ENCODE measurements at regions not wholly inside any gene's neighbourhood (a gene's known extent, or its start where the extent isn't known, plus 50 kb on each side); places are given as distances from the start of the nearest gene placed in this dataset.

GRCh38 chr16:61228371-61228770 lies 807.9 kb downstream of the CDH8 start:
- no peak overlapping the region for H3K4me3 ChIP-seq
- ATAC-seq: no peak
- in situ Hi-C loops (cut with MboI) (no loop called here), intact Hi-C loops (cut with micrococcal nuclease; ENCODE audit: unreplicated experiment) (loop anchor here (10.0 kb wide), 1 partner anchor 1936 kb away; no protein-coding TSS in a partner anchor)
- ChIA-PET CTCF (no interaction called here), RAD21 (ENCODE audit: unreplicated experiment) (no interaction called here), SMC1A (ENCODE audit: uncharacterized antibody, unreplicated experiment) (no interaction called here), POLR2A (no interaction called here)
- H3K27me3 ChIP-seq (replicated peaks in 1 of 2; ENCODE audit: control insufficient read depth in 2 of 2, insufficient read depth in 2 of 2, low read length in 1 of 2): no peaks in the 10 kb centered on the region
- no peaks in the 10 kb centered on the region for H4K20me1 ChIP-seq (ENCODE audit: control insufficient read depth, insufficient read depth)
- no TSS peak for BruUV-seq (replicated peaks)
- H3K9ac ChIP-seq (ENCODE audit: control insufficient read depth, insufficient read depth, low read length): no peak overlapping the region
- no peaks in the 10 kb centered on the region for H3K36me3 ChIP-seq (ENCODE audit: control insufficient read depth in 2 of 2, insufficient read depth in 2 of 2, low read length in 1 of 2)
- H3K27ac ChIP-seq (ENCODE audit: control insufficient read depth, insufficient read depth): no peak overlapping the region
- no peak for FAIRE-seq
- TF ChIP-seq EZH2 (IDR thresholded peaks at IDR 0.05; ENCODE audit: borderline replicate concordance, control insufficient read depth, low read depth, low read length): no peak
- TF ChIP-seq HDGF (IDR thresholded peaks at IDR 0.05): no peak
- no peak for TF ChIP-seq RCOR1 (conservative IDR thresholded peaks at IDR 0.05; ENCODE audit: low read depth, low read length)
- TF ChIP-seq RFX5 (IDR thresholded peaks at IDR 0.05; ENCODE audit: low read depth, low read length): no peak
- TF ChIP-seq NKRF (conservative IDR thresholded peaks at IDR 0.05): no peak
- TF ChIP-seq SIX5 (IDR thresholded peaks at IDR 0.05; ENCODE audit: low read depth, low read length, severe bottlenecking): no peak
- TF ChIP-seq RB1 (IDR thresholded peaks at IDR 0.05; ENCODE audit: borderline replicate concordance): no peak
- no peak for TF ChIP-seq SMC3 (IDR thresholded peaks at IDR 0.05; ENCODE audit: borderline replicate concordance, low read length)
- no peak for TF ChIP-seq GATAD2B (conservative IDR thresholded peaks at IDR 0.05; ENCODE audit: low read depth)
- no peaks in the 10 kb centered on the region for H3K79me2 ChIP-seq (ENCODE audit: control insufficient read depth, insufficient read depth, low read length)
- no peak overlapping the region for H3K4me2 ChIP-seq (ENCODE audit: control insufficient read depth, insufficient read depth)
- no peak for DNase-seq (ENCODE audit: low read depth, low spot score)
- no peaks in the 10 kb centered on the region for H3K9me3 ChIP-seq (replicated peaks; ENCODE audit: control insufficient read depth, insufficient read depth, low read length)
- no peaks in the 10 kb centered on the region for H3K4me1 ChIP-seq (ENCODE audit: control insufficient read depth, insufficient read depth, low read length)
- 6% methylated on average over 1 of the region's 1 CpG for WGBS (ENCODE audit: insufficient coverage, insufficient replicate concordance, low lambda C conversion rate, missing lambda C conversion rate)
- H2AFZ ChIP-seq (ENCODE audit: control insufficient read depth, low read depth, low read length): no peak overlapping the region
